GM19351 (cell line): ENCODE measurements at regions not wholly inside any gene's neighbourhood (a gene's known extent, or its start where the extent isn't known, plus 50 kb on each side); places are given as distances from the start of the nearest gene placed in this dataset.

Source experiments
- ATAC-seq: cut with Tn5 transposase; IDR thresholded peaks from one replicate; pipeline ENCODE4 v1.9.1; 2021; ENCODE audit warnings: mild to moderate bottlenecking, moderate library complexity; ENCODE audit not compliant: unreplicated experiment

GRCh38 chr18:42683094-42683493, 432.4 kb downstream of the RIT2 start:
- ATAC-seq: no peak

- no peak for ATAC-seq
Measured at GRCh38 chr18:42689310-42689709, 426.2 kb downstream of the RIT2 start.
